ENCODE measurements at regions not wholly inside any gene's neighbourhood (a gene's known extent, or its start where the extent isn't known, plus 50 kb on each side); places are given as distances from the start of the nearest gene placed in this dataset.

GRCh38 chr7:18315241-18315640, 180.3 kb upstream of the HDAC9 start:
- TF ChIP-seq CTCF (IDR thresholded peaks at IDR 0.05) (no peak), POLR2A (IDR thresholded peaks at IDR 0.05) (no peak)

Measured in right lobe of liver (tissue), 4 donors.